Peyer's patch (tissue), 4 donors: ENCODE measurements at regions not wholly inside any gene's neighbourhood (a gene's known extent, or its start where the extent isn't known, plus 50 kb on each side); places are given as distances from the start of the nearest gene placed in this dataset.

Experiments
- POLR2A ChIP-seq, 2 donors: fragments of 450-650 bp; IDR thresholded peaks; one replicate each; pipeline ENCODE4 v1.5.1; 2017; ENCODE audit warnings: antibody characterized with exemption in 2 of 2, mild to moderate bottlenecking in 2 of 2, moderate library complexity in 2 of 2
- TF ChIP-seq, protein P1 (sequence below), 6 experiments: fragments of 450-650 bp in 4 of 6; fragments of 200-600 bp in 2 of 6; sonication (generic) in 1 of 6; IDR thresholded peaks; one replicate each; pipeline ENCODE4 v1.5.1; 2017 to 2019; ENCODE audit warnings: antibody characterized with exemption in 6 of 6, mild to moderate bottlenecking in 3 of 6, moderate library complexity in 1 of 6

DNA sequence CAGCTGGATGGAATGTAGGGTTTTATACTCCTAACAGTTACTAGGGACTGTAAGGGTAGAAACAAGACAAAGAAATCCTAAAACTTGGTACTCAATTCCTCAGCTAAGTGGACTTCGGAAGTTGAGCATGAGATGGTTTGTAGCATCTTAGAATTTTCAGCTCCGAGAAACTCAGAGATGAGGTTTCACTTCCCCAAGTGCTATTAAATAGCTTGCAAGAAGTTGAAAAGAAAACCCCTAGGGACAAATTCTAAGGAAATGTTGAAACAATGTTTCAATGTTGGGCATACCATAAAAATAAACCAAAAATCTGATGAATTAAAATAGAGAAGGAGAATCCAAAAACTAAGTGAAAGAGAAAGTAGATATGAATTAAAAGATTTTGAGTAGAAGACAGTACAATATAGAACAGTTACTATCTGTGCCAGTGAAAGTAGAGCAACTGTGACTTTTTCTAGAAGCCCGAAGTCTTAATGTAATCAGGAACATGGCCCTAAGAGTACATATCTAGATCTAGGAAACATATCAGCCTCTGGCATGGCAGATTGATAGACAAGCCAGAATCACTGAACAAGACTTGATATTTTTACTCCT lies 308.6 kb upstream of the RGMB start:
- TF ChIP-seq, protein P1, sequence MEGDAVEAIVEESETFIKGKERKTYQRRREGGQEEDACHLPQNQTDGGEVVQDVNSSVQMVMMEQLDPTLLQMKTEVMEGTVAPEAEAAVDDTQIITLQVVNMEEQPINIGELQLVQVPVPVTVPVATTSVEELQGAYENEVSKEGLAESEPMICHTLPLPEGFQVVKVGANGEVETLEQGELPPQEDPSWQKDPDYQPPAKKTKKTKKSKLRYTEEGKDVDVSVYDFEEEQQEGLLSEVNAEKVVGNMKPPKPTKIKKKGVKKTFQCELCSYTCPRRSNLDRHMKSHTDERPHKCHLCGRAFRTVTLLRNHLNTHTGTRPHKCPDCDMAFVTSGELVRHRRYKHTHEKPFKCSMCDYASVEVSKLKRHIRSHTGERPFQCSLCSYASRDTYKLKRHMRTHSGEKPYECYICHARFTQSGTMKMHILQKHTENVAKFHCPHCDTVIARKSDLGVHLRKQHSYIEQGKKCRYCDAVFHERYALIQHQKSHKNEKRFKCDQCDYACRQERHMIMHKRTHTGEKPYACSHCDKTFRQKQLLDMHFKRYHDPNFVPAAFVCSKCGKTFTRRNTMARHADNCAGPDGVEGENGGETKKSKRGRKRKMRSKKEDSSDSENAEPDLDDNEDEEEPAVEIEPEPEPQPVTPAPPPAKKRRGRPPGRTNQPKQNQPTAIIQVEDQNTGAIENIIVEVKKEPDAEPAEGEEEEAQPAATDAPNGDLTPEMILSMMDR (IDR thresholded peaks at IDR 0.05) = no peak
- TF ChIP-seq POLR2A (IDR thresholded peaks at IDR 0.05) = no peak
